Endothelial cell of umbilical vein (primary cell): ENCODE measurements at regions not wholly inside any gene's neighbourhood (a gene's known extent, or its start where the extent isn't known, plus 50 kb on each side); places are given as distances from the start of the nearest gene placed in this dataset.

ENCODE experiments used
- BruUV-seq: library from RNA; stranded (reverse); fragments of 400-500 nt; replicated peaks from 2 replicates; lab custom pipeline; 2021; lab: Mats Ljungman, UMichigan
- CTCF ChIA-PET: fragments of 300-600, 350-600 bp; sonication (Branson Sonifier 250); formaldehyde crosslinking; loops from one replicate; lab custom pipeline; 2021; ENCODE audit warnings: antibody characterized with exemption, inconsistent platforms; lab: Charles Lee
- POLR2A ChIA-PET: fragments of 300-600, 350-600 bp; sonication (Branson Sonifier 250); formaldehyde crosslinking; loops from one replicate; lab custom pipeline; 2021; ENCODE audit warnings: antibody characterized with exemption, inconsistent platforms; lab: Charles Lee
- DNase-seq: peaks from one replicate; pipeline ENCODE4 v3.0.0-alpha.2; 2011; ENCODE audit warnings: low read depth, low spot score
- FAIRE-seq: peaks from 2 replicates; lab custom pipeline; 2011; peaks lifted over from hg19 to GRCh38; lab: Jason Lieb, UNC
- H2AFZ ChIP-seq: 2 replicates; pipeline ENCODE4 v1.6.0; 2012; ENCODE audit warnings: low read depth, low read length, control low read depth, inconsistent platforms
- H3K27ac ChIP-seq: 2 replicates; pipeline ENCODE4 v1.5.1; 2011; ENCODE audit warnings: low read depth, mild to moderate bottlenecking, control low read depth, low read length, moderate library complexity; ENCODE audit not compliant: insufficient read depth
- H3K27me3 ChIP-seq, 2 experiments: 2 replicates each; pipeline versions ENCODE4 v1.6.0 to v1.6.1; 2011; ENCODE audit warnings: low read length in 2 of 2, mixed read lengths in 1 of 2; ENCODE audit not compliant: control insufficient read depth in 2 of 2, insufficient read depth in 2 of 2
- H3K36me3 ChIP-seq, 2 experiments: 2 replicates in 1 of 2; 3 replicates in 1 of 2; pipeline ENCODE4 v1.5.1; 2011; ENCODE audit warnings: low read length in 2 of 2, mild to moderate bottlenecking in 1 of 2, moderate library complexity in 1 of 2; ENCODE audit not compliant: control insufficient read depth in 2 of 2, insufficient read depth in 2 of 2; ENCODE audit errors: extremely low read depth in 1 of 2
- H3K4me1 ChIP-seq: 3 replicates; pipeline ENCODE4 v1.5.1; 2011; ENCODE audit warnings: mild to moderate bottlenecking, low read length; ENCODE audit not compliant: control insufficient read depth, insufficient read depth; ENCODE audit errors: extremely low read depth
- H3K4me2 ChIP-seq: 2 replicates; pipeline ENCODE4 v1.6.1; 2011; ENCODE audit warnings: low read length, control low read depth, mixed read lengths; ENCODE audit not compliant: insufficient read depth
- H3K4me3 ChIP-seq, 3 experiments: fragments of 200-600 bp in 1 of 3; sonication (generic), shearing (Covaris generic) in 1 of 3; replicated peaks in 1 of 3; 2 replicates each; pipeline ENCODE4 v1.5.1; 2011 to 2016; ENCODE audit warnings: control low read depth in 3 of 3, low read length in 3 of 3, mild to moderate bottlenecking in 2 of 3, inconsistent platforms in 1 of 3, low read depth in 1 of 3, moderate library complexity in 1 of 3; ENCODE audit not compliant: insufficient read depth in 1 of 3
- H3K79me2 ChIP-seq: 2 replicates; pipeline ENCODE4 v1.6.0; 2012; ENCODE audit warnings: low read length, inconsistent platforms; ENCODE audit not compliant: control insufficient read depth, insufficient read depth
- H3K9ac ChIP-seq: replicated peaks from 2 replicates; pipeline ENCODE3; 2011; ENCODE audit warnings: low read length, control low read depth; ENCODE audit not compliant: insufficient read depth; ENCODE audit errors: extremely low read depth
- H3K9me1 ChIP-seq: replicated peaks from 3 replicates; pipeline ENCODE4 v1.6.0; 2011; ENCODE audit warnings: mild to moderate bottlenecking, low read length; ENCODE audit not compliant: control insufficient read depth, insufficient read depth; ENCODE audit errors: extremely low read depth
- H3K9me3 ChIP-seq: replicated peaks from 2 replicates; pipeline ENCODE4 v1.5.1; 2012; ENCODE audit warnings: low read length, inconsistent platforms; ENCODE audit not compliant: control insufficient read depth, insufficient read depth
- H4K20me1 ChIP-seq: replicated peaks from 2 replicates; pipeline ENCODE3; 2011; ENCODE audit warnings: mild to moderate bottlenecking, low read length; ENCODE audit not compliant: control insufficient read depth, insufficient read depth; ENCODE audit errors: extremely low read depth
- EZH2 ChIP-seq: IDR thresholded peaks from 2 replicates; pipeline ENCODE4 v1.6.1; 2012; ENCODE audit warnings: borderline replicate concordance, low read depth, mild to moderate bottlenecking, moderate library complexity, low read length, inconsistent platforms; ENCODE audit not compliant: severe bottlenecking
- FOS ChIP-seq: IDR thresholded peaks from 2 replicates; pipeline ENCODE4 v1.6.1; 2011; ENCODE audit warnings: mild to moderate bottlenecking, low read length, moderate library complexity, borderline replicate concordance; ENCODE audit not compliant: insufficient read depth
- GATA2 ChIP-seq: IDR thresholded peaks from 2 replicates; pipeline ENCODE4 v1.7.0; 2011; ENCODE audit warnings: low read depth, mild to moderate bottlenecking, moderate library complexity, mixed read lengths, low read length; ENCODE audit not compliant: insufficient read length, insufficient read depth
- JUN ChIP-seq: IDR thresholded peaks from 2 replicates; pipeline ENCODE4 v1.6.1; 2011; ENCODE audit warnings: borderline replicate concordance, low read depth; ENCODE audit not compliant: insufficient read length, insufficient read depth
- MYC ChIP-seq: IDR thresholded peaks from one replicate; pipeline ENCODE4 v1.6.1; 2011; ENCODE audit warnings: mild to moderate bottlenecking, low read depth, low read length
- POLR2A ChIP-seq: IDR thresholded peaks from 2 replicates; pipeline ENCODE4 v1.6.1; 2012; ENCODE audit warnings: low read depth, mild to moderate bottlenecking, control low read depth, low read length
- POLR2AphosphoS5 ChIP-seq: IDR thresholded peaks from 2 replicates; pipeline ENCODE4 v1.6.1; 2012; ENCODE audit warnings: low read depth, mild to moderate bottlenecking, control low read depth, low read length, moderate library complexity; ENCODE audit not compliant: insufficient read depth
- dilution Hi-C: fragments of 300-500 bp; cut with MboI; formaldehyde crosslinking; loops from one replicate; pipeline ENCODE4 v1.15.0; 2019; ENCODE audit warnings: low sequenced_read_pairs; ENCODE audit not compliant: extremely low pct_ligation_motif_present
- intact Hi-C: fragments of 100-400 bp; cut with micrococcal nuclease; formaldehyde crosslinking; loops from one replicate; pipeline ENCODE4 v1.10.0; 2022
- TF ChIP-seq, protein P1 (sequence below), 2 donors: IDR thresholded peaks; 1 replicate in 1 of 2; 2 replicates in 1 of 2; pipeline ENCODE4 v1.5.1; 2011; ENCODE audit warnings: low read length in 2 of 2, mild to moderate bottlenecking in 2 of 2, moderate library complexity in 2 of 2, control low read depth in 1 of 2, inconsistent platforms in 1 of 2, low read depth in 1 of 2; ENCODE audit not compliant: insufficient read depth in 1 of 2; ENCODE audit errors: extremely low read depth in 1 of 2
- TF ChIP-seq, protein P2 (sequence below): IDR thresholded peaks from 2 replicates; pipeline ENCODE4 v1.6.1; 2011; ENCODE audit not compliant: insufficient read depth, insufficient read length

DNA sequence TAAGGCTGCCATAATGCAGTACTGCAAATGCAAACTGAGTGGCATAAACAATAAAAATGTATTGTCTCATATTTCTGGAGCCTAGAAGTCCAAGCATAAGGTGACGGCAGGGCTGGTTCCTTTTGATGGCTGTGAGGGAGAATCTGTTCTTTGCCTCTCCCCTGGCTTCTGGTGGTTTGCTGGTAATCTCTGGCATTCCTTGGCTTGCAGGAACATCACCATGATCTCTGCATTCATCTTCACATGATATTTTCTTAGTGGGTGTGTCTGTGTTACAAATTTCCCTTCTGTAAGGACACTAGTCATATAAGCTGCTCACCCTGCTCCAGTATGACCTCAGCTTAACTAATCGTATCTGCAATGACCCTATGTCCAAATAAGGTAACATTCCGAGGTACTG is 1104.2 kb upstream of the CITED2 start:
- TF ChIP-seq GATA2: no peak
- TF ChIP-seq, protein P1, sequence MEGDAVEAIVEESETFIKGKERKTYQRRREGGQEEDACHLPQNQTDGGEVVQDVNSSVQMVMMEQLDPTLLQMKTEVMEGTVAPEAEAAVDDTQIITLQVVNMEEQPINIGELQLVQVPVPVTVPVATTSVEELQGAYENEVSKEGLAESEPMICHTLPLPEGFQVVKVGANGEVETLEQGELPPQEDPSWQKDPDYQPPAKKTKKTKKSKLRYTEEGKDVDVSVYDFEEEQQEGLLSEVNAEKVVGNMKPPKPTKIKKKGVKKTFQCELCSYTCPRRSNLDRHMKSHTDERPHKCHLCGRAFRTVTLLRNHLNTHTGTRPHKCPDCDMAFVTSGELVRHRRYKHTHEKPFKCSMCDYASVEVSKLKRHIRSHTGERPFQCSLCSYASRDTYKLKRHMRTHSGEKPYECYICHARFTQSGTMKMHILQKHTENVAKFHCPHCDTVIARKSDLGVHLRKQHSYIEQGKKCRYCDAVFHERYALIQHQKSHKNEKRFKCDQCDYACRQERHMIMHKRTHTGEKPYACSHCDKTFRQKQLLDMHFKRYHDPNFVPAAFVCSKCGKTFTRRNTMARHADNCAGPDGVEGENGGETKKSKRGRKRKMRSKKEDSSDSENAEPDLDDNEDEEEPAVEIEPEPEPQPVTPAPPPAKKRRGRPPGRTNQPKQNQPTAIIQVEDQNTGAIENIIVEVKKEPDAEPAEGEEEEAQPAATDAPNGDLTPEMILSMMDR (IDR thresholded peaks at IDR 0.05; ENCODE audit: extremely low read depth in 1 of 2, insufficient read depth in 1 of 2, low read depth in 1 of 2, low read length in 2 of 2): no peak
- no peak for TF ChIP-seq POLR2AphosphoS5
- no peaks in the 10 kb centered on the region for H3K36me3 ChIP-seq
- H4K20me1 ChIP-seq: no peaks in the 10 kb centered on the region
- H3K4me1 ChIP-seq: no peaks in the 10 kb centered on the region
- intact Hi-C loops (no loop called here), dilution Hi-C loops (no loop called here)
- no peak overlapping the region for H2AFZ ChIP-seq
- CTCF ChIA-PET: no interaction called here
- POLR2A ChIA-PET: no interaction called here
- no peak overlapping the region for H3K4me2 ChIP-seq
- no peaks in the 10 kb centered on the region for H3K79me2 ChIP-seq
- no peak overlapping the region for H3K9ac ChIP-seq
- FAIRE-seq: no peak
- H3K27ac ChIP-seq: no peak overlapping the region
- H3K4me3 ChIP-seq: no peak overlapping the region
- no peaks in the 10 kb centered on the region for H3K27me3 ChIP-seq
- no peaks in the 10 kb centered on the region for H3K9me1 ChIP-seq
- no TSS peak for BruUV-seq
- no peak for DNase-seq
- H3K9me3 ChIP-seq: no peaks in the 10 kb centered on the region

DNA sequence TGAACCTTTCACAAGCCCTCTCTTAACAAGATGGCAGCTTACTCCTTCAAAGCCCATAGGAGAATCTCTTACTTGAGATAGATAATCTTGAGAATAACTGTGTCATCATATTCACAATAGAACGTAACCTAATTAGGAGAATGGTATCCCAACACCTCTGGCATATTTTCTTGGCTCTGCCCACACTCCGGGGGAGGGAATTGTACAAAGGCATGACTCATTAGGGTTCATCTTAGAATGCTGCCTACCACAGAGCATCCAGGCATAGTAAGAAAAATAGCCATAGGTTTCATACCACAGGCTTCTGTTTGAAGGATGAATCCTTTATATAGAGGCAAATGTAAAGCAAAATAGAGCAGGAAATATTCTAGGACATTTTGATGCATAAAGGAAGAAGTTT is 1100.6 kb upstream of the CITED2 start:
- Histone ChIP-seq H3K9ac (no peak overlapping the region), H3K36me3 (no peaks in the 10 kb centered on the region), H3K79me2 (no peaks in the 10 kb centered on the region), H3K9me1 (no peaks in the 10 kb centered on the region), H2AFZ (no peak overlapping the region), H4K20me1 (no peaks in the 10 kb centered on the region), H3K4me1 (no peaks in the 10 kb centered on the region), H3K27me3 (no peaks in the 10 kb centered on the region), H3K27ac (no peak overlapping the region), H3K4me2 (no peak overlapping the region), H3K4me3 (no peak overlapping the region), H3K9me3 (no peaks in the 10 kb centered on the region)
- no TSS peak for BruUV-seq
- CTCF ChIA-PET: no interaction called here
- dilution Hi-C loops: no loop called here
- TF ChIP-seq FOS: no peak
- no peak for TF ChIP-seq POLR2AphosphoS5
- TF ChIP-seq EZH2: no peak
- TF ChIP-seq, protein P2, sequence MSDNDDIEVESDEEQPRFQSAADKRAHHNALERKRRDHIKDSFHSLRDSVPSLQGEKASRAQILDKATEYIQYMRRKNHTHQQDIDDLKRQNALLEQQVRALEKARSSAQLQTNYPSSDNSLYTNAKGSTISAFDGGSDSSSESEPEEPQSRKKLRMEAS: no peak
- no peak for TF ChIP-seq MYC
- TF ChIP-seq, protein P1 (IDR thresholded peaks at IDR 0.05; ENCODE audit: extremely low read depth in 1 of 2, insufficient read depth in 1 of 2, low read depth in 1 of 2, low read length in 2 of 2): no peak
- no peak for TF ChIP-seq GATA2
- TF ChIP-seq POLR2A: no peak
- no peak for TF ChIP-seq JUN
- POLR2A ChIA-PET: no interaction called here
- intact Hi-C loops: no loop called here
- DNase-seq (no peak), FAIRE-seq (no peak)
